Pulmonary artery endothelial cell (primary cell): ENCODE measurements at regions not wholly inside any gene's neighbourhood (a gene's known extent, or its start where the extent isn't known, plus 50 kb on each side); places are given as distances from the start of the nearest gene placed in this dataset.
"Not testable (repeated sequence)": the region's sequence is repeated elsewhere in the genome, so short reads cannot be mapped to it uniquely, and the experiment has no call there.

Source experiments
- DNase-seq: peaks from one replicate; pipeline ENCODE4 v3.0.0-alpha.2; 2011; ENCODE audit warnings: low read depth, low spot score

- no peak for DNase-seq
These were observed 256.4 kb downstream of the ACKR3 start for GRCh38 chr2:236825989-236826510.

GRCh38 chr2:236826606-236827156, 257.1 kb downstream of the ACKR3 start:
- peak; percentile 20 for DNase-seq

GRCh38 chr2:236827997-236828396, 257.7 kb upstream of the COPS8 start:
- DNase-seq: peak; percentile 89

GRCh38 chr2:236828820-236829219, 256.9 kb upstream of the COPS8 start:
- no peak for DNase-seq

- DNase-seq: no peak
These were observed 254.8 kb upstream of the COPS8 start for GRCh38 chr2:236830926-236831325.

GRCh38 chr2:236831698-236832097, 254.0 kb upstream of the COPS8 start:
- DNase-seq: no peak

- DNase-seq: peak; percentile 94
These were observed 252.1 kb upstream of the COPS8 start for GRCh38 chr2:236833501-236834073.

- no peak for DNase-seq
These were observed 251.4 kb upstream of the COPS8 start for GRCh38 chr2:236834284-236834683.

GRCh38 chr2:236835307-236836024, 250.2 kb upstream of the COPS8 start:
- DNase-seq: no peak

GRCh38 chr2:236836028-236836427, 249.7 kb upstream of the COPS8 start:
- DNase-seq: not testable (repeated sequence)

- no peak for DNase-seq
These were observed 245.5 kb upstream of the COPS8 start for GRCh38 chr2:236840215-236840614.

- no peak for DNase-seq
These were observed 244.8 kb upstream of the COPS8 start for GRCh38 chr2:236840857-236841256.

GRCh38 chr2:236841389-236841788, 244.3 kb upstream of the COPS8 start:
- no peak for DNase-seq

GRCh38 chr2:236843161-236843968, 242.3 kb upstream of the COPS8 start:
- no peak for DNase-seq

- no peak for DNase-seq
These were observed 241.0 kb upstream of the COPS8 start for GRCh38 chr2:236844711-236845110.

GRCh38 chr2:236847023-236847422, 238.7 kb upstream of the COPS8 start:
- no peak for DNase-seq

- DNase-seq: no peak
These were observed 238.0 kb upstream of the COPS8 start for GRCh38 chr2:236847538-236848263.

- no peak for DNase-seq
These were observed 237.2 kb upstream of the COPS8 start for GRCh38 chr2:236848501-236848900.

GRCh38 chr2:236849508-236849907, 236.2 kb upstream of the COPS8 start:
- DNase-seq: no peak

GRCh38 chr2:236849940-236850339, 235.7 kb upstream of the COPS8 start:
- no peak for DNase-seq

GRCh38 chr2:236851187-236851586, 234.5 kb upstream of the COPS8 start:
- no peak for DNase-seq
